ENCODE measurements at regions not wholly inside any gene's neighbourhood (a gene's known extent, or its start where the extent isn't known, plus 50 kb on each side); places are given as distances from the start of the nearest gene placed in this dataset.

DNA sequence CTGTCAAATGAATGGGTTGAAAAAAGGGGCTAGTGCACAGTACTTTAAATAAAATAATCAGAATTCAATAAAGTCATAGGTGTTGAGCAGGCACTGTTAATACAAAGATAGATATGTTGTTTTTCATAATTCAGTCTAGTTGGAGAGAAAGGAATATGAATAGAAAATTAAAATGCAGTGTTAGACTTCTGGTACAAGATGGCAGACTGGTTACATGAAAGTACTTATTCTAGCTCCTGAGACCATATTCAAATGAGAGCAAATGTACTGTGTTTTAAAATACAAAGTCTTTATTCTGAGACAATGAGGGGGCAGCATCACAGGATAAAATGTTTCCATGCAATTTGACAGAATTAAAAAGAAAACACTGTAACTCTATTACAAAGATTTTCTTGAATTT lies 542.1 kb downstream of the COL11A1 start:
- H3K4me3 Mint-ChIP-seq: no peak overlapping the region
- no peaks in the 10 kb centered on the region for H3K36me3 Mint-ChIP-seq (ENCODE audit: low read depth)
- H3K9me3 Mint-ChIP-seq: no peaks in the 10 kb centered on the region
- H3K4me1 Mint-ChIP-seq: no peaks in the 10 kb centered on the region
- DNase-seq: no peak
- TF ChIP-seq, protein P1, sequence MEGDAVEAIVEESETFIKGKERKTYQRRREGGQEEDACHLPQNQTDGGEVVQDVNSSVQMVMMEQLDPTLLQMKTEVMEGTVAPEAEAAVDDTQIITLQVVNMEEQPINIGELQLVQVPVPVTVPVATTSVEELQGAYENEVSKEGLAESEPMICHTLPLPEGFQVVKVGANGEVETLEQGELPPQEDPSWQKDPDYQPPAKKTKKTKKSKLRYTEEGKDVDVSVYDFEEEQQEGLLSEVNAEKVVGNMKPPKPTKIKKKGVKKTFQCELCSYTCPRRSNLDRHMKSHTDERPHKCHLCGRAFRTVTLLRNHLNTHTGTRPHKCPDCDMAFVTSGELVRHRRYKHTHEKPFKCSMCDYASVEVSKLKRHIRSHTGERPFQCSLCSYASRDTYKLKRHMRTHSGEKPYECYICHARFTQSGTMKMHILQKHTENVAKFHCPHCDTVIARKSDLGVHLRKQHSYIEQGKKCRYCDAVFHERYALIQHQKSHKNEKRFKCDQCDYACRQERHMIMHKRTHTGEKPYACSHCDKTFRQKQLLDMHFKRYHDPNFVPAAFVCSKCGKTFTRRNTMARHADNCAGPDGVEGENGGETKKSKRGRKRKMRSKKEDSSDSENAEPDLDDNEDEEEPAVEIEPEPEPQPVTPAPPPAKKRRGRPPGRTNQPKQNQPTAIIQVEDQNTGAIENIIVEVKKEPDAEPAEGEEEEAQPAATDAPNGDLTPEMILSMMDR (IDR thresholded peaks at IDR 0.05): no peak
- no peak overlapping the region for H3K27ac Mint-ChIP-seq
- no peaks in the 10 kb centered on the region for H3K27me3 Mint-ChIP-seq (ENCODE audit: low read depth, poor library complexity)

DNA sequence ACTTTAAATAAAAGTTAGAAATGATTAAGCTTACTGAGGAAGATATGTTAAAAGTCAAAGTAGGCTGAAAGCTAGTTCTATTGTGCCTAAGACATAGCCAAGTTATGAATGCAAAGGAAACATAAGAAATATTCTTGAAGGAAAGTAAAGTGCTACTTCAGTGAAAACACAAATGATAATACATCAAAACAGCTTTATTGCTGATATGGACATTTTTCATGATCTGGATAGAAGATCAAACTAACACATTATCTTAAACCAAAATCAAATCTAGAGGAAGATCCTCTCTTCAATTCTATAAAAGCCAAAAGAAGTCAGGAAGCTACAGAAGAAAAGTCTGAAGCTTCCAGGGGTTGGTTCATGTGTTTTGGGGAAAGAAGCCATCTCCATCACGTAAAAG lies 545.9 kb downstream of the COL11A1 start:
- H3K4me1 Mint-ChIP-seq: no peaks in the 10 kb centered on the region
- H3K27me3 Mint-ChIP-seq (ENCODE audit: low read depth, poor library complexity): no peaks in the 10 kb centered on the region
- H3K9me3 Mint-ChIP-seq: no peaks in the 10 kb centered on the region
- H3K27ac Mint-ChIP-seq: no peak overlapping the region
- TF ChIP-seq, protein P1 (IDR thresholded peaks at IDR 0.05): no peak
- no peak overlapping the region for H3K4me3 Mint-ChIP-seq
- H3K36me3 Mint-ChIP-seq (ENCODE audit: low read depth): no peaks in the 10 kb centered on the region
- DNase-seq: no peak

DNA sequence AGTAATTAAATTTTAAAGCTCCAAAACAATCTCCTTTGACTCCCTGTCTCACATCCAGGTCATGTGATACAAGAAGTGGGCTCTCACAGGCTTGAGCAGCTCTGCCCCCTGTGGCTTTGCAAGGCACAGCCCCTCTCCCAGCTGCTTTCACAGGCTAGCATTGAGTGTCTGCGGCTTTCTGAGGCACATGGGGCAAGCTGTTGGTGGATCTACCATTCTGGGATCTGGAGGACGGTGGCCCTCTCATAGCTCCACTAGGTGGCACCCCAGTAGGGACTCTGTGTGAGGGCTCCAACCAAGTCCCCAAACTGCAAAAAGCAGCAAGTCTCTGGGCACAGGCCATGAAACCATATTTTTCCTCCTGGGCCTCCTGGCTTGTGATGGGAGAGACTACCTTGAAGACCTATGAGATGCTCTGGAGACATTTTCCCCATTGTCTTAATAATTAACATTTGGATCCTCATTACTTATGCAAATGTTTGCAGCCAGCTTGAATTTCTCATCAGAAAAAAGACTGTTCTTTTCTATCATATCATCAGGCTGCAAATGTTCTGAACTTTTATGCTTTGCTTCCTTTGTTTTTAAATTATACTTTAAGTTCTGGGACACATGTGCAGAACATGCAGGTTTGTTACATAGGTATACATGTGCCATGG lies 554.1 kb upstream of the OLFM3 start:
- Mint-ChIP-seq H3K9me3 (peaks cover 23% of the 10 kb centered on the region), H3K4me3 (no peak overlapping the region), H3K27ac (no peak overlapping the region), H3K27me3 (ENCODE audit: low read depth, poor library complexity) (no peaks in the 10 kb centered on the region), H3K4me1 (no peaks in the 10 kb centered on the region), H3K36me3 (ENCODE audit: low read depth) (no peaks in the 10 kb centered on the region)
- TF ChIP-seq, protein P1 (IDR thresholded peaks at IDR 0.05): no peak
- peak; percentile 10 for DNase-seq

DNA sequence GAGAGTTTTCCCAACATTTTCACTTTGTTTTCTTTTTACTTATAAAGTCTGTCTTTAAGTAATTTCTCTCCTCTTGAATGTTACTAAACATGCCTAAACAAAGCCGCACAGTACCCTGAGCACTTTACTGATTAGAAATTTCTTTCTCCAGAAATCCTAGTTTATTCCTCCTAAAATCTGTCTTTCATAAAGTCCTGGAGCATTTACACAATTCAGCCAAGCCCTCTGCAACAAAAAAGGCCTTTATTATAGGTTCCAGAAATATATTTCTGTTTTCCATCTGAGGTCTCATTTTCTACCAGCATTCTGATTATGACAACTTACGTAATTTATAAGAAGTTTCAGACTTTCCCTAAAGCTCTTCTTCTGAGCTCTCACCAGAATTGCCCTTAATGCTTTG lies 549.5 kb upstream of the OLFM3 start:
- no peak for DNase-seq
- TF ChIP-seq, protein P1 (IDR thresholded peaks at IDR 0.05): no peak
- Mint-ChIP-seq H3K9me3 (no peaks in the 10 kb centered on the region), H3K4me1 (no peaks in the 10 kb centered on the region), H3K36me3 (ENCODE audit: low read depth) (no peaks in the 10 kb centered on the region), H3K4me3 (no peak overlapping the region), H3K27me3 (ENCODE audit: low read depth, poor library complexity) (no peaks in the 10 kb centered on the region), H3K27ac (no peak overlapping the region)

DNA sequence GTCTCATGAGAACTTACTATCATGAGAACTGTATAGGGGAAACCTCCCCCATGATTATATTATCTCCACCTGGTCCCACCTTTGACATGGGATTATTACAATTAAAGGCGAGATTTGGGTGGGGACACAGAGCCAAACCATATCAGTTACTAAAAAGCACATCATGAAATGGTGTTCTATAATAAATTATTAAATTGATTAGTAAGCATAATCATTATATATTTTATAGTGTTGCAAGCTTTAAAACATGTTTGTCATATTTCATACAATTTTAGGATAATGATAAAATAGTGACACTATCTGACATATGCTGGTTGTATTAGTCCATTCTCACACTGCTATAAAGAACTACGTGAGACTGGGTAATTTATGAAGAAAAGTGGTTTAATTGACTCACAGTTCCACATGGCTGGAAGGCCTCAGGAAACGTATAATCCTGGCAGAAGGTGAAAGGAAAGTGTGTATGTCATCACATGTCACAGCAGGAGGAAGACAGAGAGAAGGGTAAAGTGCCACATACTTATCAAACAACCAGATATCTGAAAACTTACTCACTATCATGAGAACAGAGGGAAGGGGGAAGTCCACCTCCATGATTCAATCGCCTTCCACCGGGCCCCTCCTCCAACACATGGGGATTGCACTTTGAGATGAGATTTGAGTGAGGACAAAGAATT lies 539.2 kb upstream of the OLFM3 start:
- H3K27me3 Mint-ChIP-seq (ENCODE audit: low read depth, poor library complexity): no peaks in the 10 kb centered on the region
- H3K9me3 Mint-ChIP-seq: no peaks in the 10 kb centered on the region
- TF ChIP-seq, protein P1 (IDR thresholded peaks at IDR 0.05): no peak
- H3K27ac Mint-ChIP-seq: no peak overlapping the region
- no peaks in the 10 kb centered on the region for H3K36me3 Mint-ChIP-seq (ENCODE audit: low read depth)
- no peak overlapping the region for H3K4me3 Mint-ChIP-seq
- DNase-seq: no peak
- no peaks in the 10 kb centered on the region for H3K4me1 Mint-ChIP-seq

DNA sequence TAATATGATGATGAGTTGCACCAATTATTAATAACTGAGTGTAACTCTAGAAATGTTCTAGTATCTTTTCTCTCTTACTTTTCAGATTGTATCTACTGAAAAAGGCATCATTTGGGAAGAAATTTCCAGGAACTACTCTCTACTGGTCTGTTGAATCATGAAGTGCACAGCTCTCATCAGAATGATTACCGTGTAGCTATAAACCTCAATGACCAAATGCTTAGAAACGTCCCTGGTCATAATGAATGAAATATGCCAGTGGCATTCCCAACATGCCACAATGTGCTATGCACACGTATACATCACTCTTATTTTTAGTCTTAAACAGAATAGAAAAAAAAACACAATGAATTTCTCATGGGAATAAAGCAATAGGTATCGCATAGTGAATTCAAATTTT lies 534.3 kb upstream of the OLFM3 start:
- TF ChIP-seq, protein P1 (IDR thresholded peaks at IDR 0.05): no peak
- Mint-ChIP-seq H3K36me3 (ENCODE audit: low read depth) (no peaks in the 10 kb centered on the region), H3K27ac (no peak overlapping the region), H3K9me3 (no peaks in the 10 kb centered on the region), H3K4me1 (no peaks in the 10 kb centered on the region), H3K27me3 (ENCODE audit: low read depth, poor library complexity) (no peaks in the 10 kb centered on the region), H3K4me3 (no peak overlapping the region)
- DNase-seq: no peak

All from nephron progenitor cell (in vitro differentiated cells).